ENCODE measurements at regions not wholly inside any gene's neighbourhood (a gene's known extent, or its start where the extent isn't known, plus 50 kb on each side); places are given as distances from the start of the nearest gene placed in this dataset.

GRCh38 chr12:24047326-24047725 lies 97.9 kb upstream of the SOX5 start:
- no peak overlapping the region for H3K4me3 ChIP-seq
- no peak for TF ChIP-seq CTCF (IDR thresholded peaks at IDR 0.05; ENCODE audit: control extremely low read depth, extremely low read depth)
- H3K4me1 ChIP-seq (ENCODE audit: control insufficient read depth in 5 of 5, insufficient read depth in 5 of 5, low read length in 5 of 5) = no peaks in the 10 kb centered on the region
- DNase-seq (no peak), ATAC-seq (ENCODE audit: insufficient read depth, low FRiP score) (no peak)
- no peaks in the 10 kb centered on the region for H3K27me3 ChIP-seq (ENCODE audit: control insufficient read depth in 3 of 3, insufficient read depth in 3 of 3, low read length in 2 of 3)
- H3K9ac ChIP-seq (ENCODE audit: insufficient read depth in 1 of 2, low read length in 2 of 2) = no peak overlapping the region
- peaks cover 0 to 5% (median 0%) of the 10 kb centered on the region in 4 donors for H3K9me3 ChIP-seq (ENCODE audit: control insufficient read depth in 4 of 4, insufficient read depth in 3 of 4, low read length in 3 of 4)
- H3K36me3 ChIP-seq (ENCODE audit: control insufficient read depth in 4 of 4, insufficient read depth in 4 of 4, low read length in 4 of 4) = no peaks in the 10 kb centered on the region
- H3K27ac ChIP-seq (ENCODE audit: low read depth in 1 of 2, low read length in 1 of 2) = no peak overlapping the region
- WGBS, 2 donors = 71 to 85% methylated on average over 4 of the region's 4 CpGs

GRCh38 chr12:24045816-24046257 lies 96.4 kb upstream of the SOX5 start:
- ATAC-seq (ENCODE audit: insufficient read depth, low FRiP score) (no peak), DNase-seq (peak; percentile 12 to 49 (median 26))
- TF ChIP-seq CTCF (IDR thresholded peaks at IDR 0.05; ENCODE audit: control extremely low read depth, extremely low read depth) = no peak
- Histone ChIP-seq H3K36me3 (ENCODE audit: control insufficient read depth in 4 of 4, insufficient read depth in 4 of 4, low read length in 4 of 4) (no peaks in the 10 kb centered on the region), H3K4me3 (no peak overlapping the region), H3K4me1 (ENCODE audit: control insufficient read depth in 5 of 5, insufficient read depth in 5 of 5, low read length in 5 of 5) (no peaks in the 10 kb centered on the region), H3K9me3 (ENCODE audit: control insufficient read depth in 4 of 4, insufficient read depth in 3 of 4, low read length in 3 of 4) (peaks cover 0 to 5% (median 0%) of the 10 kb centered on the region in 4 donors), H3K27ac (ENCODE audit: low read depth in 1 of 2, low read length in 1 of 2) (peak overlapping the region in 1 of 2 donors; percentile 16), H3K9ac (ENCODE audit: insufficient read depth in 1 of 2, low read length in 2 of 2) (no peak overlapping the region), H3K27me3 (ENCODE audit: control insufficient read depth in 3 of 3, insufficient read depth in 3 of 3, low read length in 2 of 3) (no peaks in the 10 kb centered on the region)
- 5 to 27% methylated on average over 5 of the region's 5 CpGs for WGBS, 2 donors

- whole genome bisulfite sequencing, 2 donors = 88% methylated on average over 5 of the region's 5 CpGs
Measured at GRCh38 chr12:24044941-24045703, 95.7 kb upstream of the SOX5 start.

More at GRCh38 chr12:24044941-24045703, 95.7 kb upstream of the SOX5 start:
- Histone ChIP-seq H3K9ac (ENCODE audit: insufficient read depth in 1 of 2, low read length in 2 of 2) (no peak overlapping the region), H3K27me3 (ENCODE audit: control insufficient read depth in 3 of 3, insufficient read depth in 3 of 3, low read length in 2 of 3) (no peaks in the 10 kb centered on the region), H3K36me3 (ENCODE audit: control insufficient read depth in 4 of 4, insufficient read depth in 4 of 4, low read length in 4 of 4) (no peaks in the 10 kb centered on the region), H3K9me3 (ENCODE audit: control insufficient read depth in 4 of 4, insufficient read depth in 3 of 4, low read length in 3 of 4) (peaks cover 0 to 5% (median 0%) of the 10 kb centered on the region in 4 donors), H3K4me3 (no peak overlapping the region), H3K27ac (ENCODE audit: low read depth in 1 of 2, low read length in 1 of 2) (no peak overlapping the region), H3K4me1 (ENCODE audit: control insufficient read depth in 5 of 5, insufficient read depth in 5 of 5, low read length in 5 of 5) (no peaks in the 10 kb centered on the region)
- ATAC-seq (ENCODE audit: insufficient read depth, low FRiP score) = no peak
- TF ChIP-seq CTCF (IDR thresholded peaks at IDR 0.05; ENCODE audit: control extremely low read depth, extremely low read depth) = no peak
- DNase-seq = no peak
